ENCODE measurements at regions not wholly inside any gene's neighbourhood (a gene's known extent, or its start where the extent isn't known, plus 50 kb on each side); places are given as distances from the start of the nearest gene placed in this dataset.
A peak's percentile ranks its signal among the peaks of the same experiment; 100 is the strongest.

DNA sequence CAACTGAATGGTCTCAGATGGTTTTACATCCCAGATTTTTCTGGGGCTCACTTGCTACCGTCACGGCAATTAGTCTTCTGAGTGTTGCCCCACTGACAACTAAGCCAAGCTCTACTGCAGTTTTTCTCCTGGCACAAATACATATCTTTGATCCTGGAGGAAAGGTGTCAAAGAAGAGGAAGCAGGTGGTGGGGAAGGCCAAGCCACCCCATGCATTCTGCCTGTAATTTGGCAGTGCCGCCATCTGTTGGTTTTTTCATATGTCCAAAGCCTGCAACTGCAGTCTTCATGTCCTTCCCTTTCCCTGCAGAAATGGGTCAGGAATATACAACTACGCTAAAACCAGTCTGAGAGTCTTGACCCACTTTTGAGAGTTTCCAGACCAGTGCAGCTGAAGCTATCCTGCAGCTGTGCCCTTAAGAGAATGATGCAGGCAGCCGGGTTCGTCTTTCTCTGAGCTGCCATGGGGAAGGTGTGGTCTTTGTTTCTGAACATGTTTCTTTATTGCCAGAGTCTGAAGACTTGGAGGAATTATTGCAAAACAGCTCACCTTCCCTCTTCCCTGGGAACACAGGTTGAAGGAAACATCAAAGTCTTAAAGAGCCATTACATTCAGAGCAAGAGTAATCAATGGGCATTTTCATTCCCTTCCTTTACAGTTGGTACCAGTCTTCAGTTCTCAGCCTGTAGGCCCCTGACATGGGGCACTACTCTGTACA lies 71.8 kb upstream of the ATL2 start:
- no peak for DNase-seq (ENCODE audit: low read depth)

DNA sequence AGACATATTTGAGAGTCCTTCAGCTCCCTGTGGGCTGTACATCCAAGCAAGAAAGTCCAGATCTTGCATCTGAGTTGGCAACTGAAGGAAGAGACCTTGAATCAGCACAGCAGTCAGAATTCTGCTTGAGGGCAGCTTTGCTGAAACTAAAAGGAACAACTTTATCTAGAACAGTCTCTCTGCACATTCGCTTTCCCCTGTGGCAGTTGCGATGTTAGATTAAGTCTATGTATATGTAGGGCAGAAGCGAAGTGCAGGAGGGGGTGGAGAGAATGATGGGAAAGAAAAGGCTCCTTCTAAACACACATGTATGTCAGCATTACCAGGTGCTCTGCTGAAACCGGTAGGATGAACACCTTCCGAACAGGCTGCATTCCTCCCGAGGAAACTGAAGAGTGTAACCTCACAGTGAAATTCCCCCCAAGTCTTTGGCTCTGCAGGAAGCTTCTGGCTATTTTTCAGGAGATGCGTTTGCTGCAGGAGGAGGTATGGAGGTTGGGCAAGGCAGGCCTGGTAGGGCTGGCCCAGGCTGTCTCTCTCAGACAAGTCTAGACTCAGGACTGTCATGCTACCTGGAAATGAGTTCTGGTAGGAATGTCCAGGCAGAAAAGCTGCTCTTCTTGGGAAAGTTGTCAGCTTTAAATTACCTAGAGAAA lies 70.0 kb upstream of the ATL2 start:
- DNase-seq (ENCODE audit: low read depth): no peak

DNA sequence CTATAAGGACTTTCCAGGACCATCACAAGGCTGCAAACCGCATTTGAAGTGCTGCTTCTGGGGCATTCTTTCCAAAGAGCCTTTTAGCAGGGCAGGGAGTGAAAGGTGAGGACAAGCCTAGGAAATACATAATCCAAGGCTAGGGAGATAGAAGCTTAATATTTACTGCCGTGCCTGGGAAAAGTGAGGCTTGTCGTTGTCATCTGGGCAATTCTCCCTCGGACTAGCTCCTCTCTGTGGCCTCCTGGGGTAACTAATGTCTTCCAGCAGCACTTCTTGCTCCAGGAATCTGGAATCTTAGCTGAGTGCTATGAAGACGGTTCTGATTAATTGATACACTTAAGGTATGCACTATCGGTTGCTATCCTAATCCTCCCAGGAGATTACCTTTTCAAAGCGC lies 69.3 kb upstream of the ATL2 start:
- peak; percentile 23 for DNase-seq (ENCODE audit: low read depth)

- DNase-seq (ENCODE audit: low read depth): peak; percentile 44
Observed at GRCh38 chr2:38444247-38444646, 67.2 kb upstream of the ATL2 start.

DNA sequence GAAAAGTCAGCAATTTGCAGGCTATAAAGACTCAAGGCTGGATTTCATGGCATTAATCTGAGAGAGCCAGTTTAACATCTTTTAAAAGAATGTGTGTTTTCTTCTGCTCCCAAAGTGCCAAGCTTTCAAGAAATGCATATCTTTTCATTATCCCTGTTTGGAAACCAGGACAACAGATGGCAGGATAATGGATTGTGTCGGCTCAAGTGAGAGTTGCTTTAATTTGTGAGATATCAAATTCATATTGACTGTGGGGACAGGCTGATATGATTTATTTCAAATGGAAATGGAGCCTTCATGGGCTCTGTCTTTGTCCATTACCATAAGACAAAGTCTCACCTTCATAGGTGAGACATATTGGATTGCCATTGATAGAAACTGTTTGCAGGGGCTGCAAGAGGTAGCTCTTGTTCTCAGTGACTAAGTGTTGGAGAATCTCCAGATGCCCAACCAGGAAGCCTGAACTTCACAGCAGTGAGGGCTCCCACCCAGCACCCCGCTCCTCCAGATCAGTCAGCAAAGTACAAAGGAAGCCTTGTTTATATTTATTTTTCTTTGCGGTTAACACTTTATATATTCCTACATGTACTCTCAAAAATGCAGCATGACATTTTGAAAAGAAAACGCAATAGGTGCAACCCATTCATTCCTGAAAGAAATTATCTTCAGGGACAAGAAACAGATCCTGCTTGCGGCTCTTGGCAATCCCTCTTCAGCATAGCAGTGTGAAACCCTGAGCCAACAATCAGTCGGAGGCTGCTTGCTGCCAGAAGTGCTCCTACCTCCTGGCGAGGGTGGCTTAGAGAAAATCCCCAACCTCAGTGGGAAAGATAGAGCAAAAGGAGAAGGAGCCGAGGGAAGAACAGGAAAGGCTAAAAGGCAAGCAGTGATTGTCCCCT lies 65.8 kb upstream of the ATL2 start:
- DNase-seq (ENCODE audit: low read depth): no peak

GRCh38 chr2:38441346-38441745 lies 64.3 kb upstream of the ATL2 start:
- no peak for DNase-seq (ENCODE audit: low read depth)

GRCh38 chr2:38440655-38441054 lies 63.6 kb upstream of the ATL2 start:
- no peak for DNase-seq (ENCODE audit: low read depth)

- no peak for DNase-seq (ENCODE audit: low read depth)
Observed at GRCh38 chr2:38439863-38440262, 62.8 kb upstream of the ATL2 start.

DNA sequence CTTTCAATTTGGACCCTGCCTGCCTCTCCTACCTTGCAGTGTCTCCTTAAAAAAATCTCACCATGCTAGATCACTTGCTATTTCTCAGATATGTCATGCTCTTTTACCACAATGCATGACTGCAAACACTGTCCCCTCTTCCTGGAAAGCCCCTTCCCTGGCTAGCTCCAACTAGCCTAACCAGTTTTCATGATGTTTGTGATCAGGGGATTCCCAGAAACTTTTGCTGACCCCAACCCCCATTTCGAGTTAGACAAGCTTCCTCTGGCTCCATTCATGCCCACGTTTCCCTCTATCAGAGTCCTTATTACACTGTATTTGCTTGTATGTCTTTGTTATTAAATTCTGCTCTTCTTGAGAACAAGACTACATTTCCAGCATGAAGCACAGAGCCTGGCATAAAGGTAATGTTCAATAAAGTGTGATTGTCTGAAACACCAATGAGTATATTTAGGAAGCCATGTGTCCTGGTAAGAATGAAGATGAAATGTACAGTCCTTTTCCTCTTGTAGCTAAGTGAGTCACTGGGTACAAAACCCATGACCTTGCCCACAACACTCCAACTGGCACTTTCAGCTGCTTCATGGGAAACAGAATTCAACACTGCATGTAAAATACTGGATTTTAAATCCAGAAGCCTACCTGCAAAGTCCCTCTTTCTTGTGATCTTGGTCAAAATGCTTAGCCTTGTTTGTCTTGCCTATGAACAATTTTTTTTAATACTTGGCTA lies 62.0 kb upstream of the ATL2 start:
- DNase-seq (ENCODE audit: low read depth): no peak

- DNase-seq (ENCODE audit: low read depth): no peak
Observed at GRCh38 chr2:38438133-38438882, 61.2 kb upstream of the ATL2 start.

DNA sequence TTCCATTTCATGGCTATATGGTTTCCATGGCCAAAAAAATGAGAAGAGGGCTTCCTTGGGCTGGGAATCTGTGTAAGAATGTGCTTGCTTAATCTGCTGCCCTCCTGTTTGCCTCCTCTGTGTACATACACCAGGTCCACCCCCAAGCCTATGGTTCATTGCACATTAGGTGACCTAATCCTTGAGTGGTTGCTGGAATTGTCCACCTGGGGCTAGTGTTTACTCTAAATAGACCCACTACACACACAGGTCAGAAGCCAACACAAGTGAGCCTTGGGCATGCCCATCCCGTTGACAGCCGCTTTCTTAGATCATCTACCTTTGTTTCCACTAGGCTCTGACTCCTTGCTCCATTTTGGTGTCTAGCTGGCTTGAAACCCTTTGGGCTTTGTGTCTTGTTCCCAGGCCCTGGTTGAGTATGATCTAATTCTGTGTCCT lies 59.2 kb upstream of the ATL2 start:
- no peak for DNase-seq (ENCODE audit: low read depth)

GRCh38 chr2:38435775-38436174 lies 58.7 kb upstream of the ATL2 start:
- DNase-seq (ENCODE audit: low read depth): no peak

- DNase-seq (ENCODE audit: low read depth): no peak
Observed at GRCh38 chr2:38434595-38434994, 57.5 kb upstream of the ATL2 start.

GRCh38 chr2:38433607-38433975 lies 56.5 kb upstream of the ATL2 start:
- no peak for DNase-seq (ENCODE audit: low read depth)

GRCh38 chr2:38432820-38433606 lies 55.9 kb upstream of the ATL2 start:
- no peak for DNase-seq (ENCODE audit: low read depth)

- DNase-seq (ENCODE audit: low read depth): no peak
Observed at GRCh38 chr2:38430597-38431207, 53.6 kb upstream of the ATL2 start.

GRCh38 chr2:38430196-38430595 lies 53.1 kb upstream of the ATL2 start:
- no peak for DNase-seq (ENCODE audit: low read depth)

DNA sequence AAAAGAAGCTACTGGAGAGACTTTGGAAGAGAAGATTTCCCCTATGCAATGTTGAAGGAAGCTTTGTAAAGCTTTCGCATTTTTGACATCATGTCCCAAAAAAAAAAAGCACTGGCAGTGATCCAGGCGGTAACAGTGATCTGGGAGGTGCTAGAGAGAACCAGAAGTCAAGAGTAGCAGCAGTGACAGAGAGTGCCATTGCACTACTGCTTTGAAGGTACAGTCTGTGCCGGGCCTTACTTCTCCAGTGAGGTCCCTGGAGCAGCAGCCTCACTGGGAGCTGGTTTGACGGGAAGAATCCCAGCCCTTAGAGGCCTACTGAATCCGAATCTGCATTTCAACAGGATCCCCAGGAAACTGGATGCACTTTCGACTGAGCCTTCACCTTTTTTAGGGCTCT lies 50.9 kb upstream of the ATL2 start:
- no peak for DNase-seq (ENCODE audit: low read depth)

DNA sequence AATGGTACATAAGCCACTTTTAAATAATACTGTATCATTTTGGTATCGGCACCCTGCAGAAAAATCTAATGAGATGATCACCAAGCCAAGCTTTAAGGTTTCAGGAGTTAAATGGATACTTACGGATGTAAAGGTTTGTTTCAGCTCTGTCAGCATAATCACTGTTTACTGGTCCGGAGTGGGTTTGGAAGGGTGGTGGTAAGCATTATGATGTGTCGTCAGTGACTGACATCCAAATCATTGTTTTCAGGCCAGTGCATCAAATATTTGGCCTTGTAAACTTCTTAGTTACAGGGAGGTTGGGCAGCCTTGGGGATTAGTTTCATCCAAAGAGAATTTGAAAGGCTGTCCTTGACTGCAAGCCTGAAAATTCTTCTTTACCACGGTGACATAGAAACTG lies 50.0 kb upstream of the ATL2 start:
- no peak for DNase-seq (ENCODE audit: low read depth)
